ENCODE measurements at regions not wholly inside any gene's neighbourhood (a gene's known extent, or its start where the extent isn't known, plus 50 kb on each side); places are given as distances from the start of the nearest gene placed in this dataset.

- TF ChIP-seq, protein P1, sequence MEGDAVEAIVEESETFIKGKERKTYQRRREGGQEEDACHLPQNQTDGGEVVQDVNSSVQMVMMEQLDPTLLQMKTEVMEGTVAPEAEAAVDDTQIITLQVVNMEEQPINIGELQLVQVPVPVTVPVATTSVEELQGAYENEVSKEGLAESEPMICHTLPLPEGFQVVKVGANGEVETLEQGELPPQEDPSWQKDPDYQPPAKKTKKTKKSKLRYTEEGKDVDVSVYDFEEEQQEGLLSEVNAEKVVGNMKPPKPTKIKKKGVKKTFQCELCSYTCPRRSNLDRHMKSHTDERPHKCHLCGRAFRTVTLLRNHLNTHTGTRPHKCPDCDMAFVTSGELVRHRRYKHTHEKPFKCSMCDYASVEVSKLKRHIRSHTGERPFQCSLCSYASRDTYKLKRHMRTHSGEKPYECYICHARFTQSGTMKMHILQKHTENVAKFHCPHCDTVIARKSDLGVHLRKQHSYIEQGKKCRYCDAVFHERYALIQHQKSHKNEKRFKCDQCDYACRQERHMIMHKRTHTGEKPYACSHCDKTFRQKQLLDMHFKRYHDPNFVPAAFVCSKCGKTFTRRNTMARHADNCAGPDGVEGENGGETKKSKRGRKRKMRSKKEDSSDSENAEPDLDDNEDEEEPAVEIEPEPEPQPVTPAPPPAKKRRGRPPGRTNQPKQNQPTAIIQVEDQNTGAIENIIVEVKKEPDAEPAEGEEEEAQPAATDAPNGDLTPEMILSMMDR (IDR thresholded peaks at IDR 0.05) = no peak
- no peak for TF ChIP-seq EZH2 (IDR thresholded peaks at IDR 0.05; ENCODE audit: borderline replicate concordance, insufficient read depth, low read depth, low read length, poor library complexity, severe bottlenecking)
These were observed 619.9 kb upstream of the SOX9 start for GRCh38 chr17:71500761-71501555.

All from B cell (primary cell).